CD4-positive, alpha-beta T cell treated with Interleukin-1 beta for 1 hour (primary cell): ENCODE measurements at regions not wholly inside any gene's neighbourhood (a gene's known extent, or its start where the extent isn't known, plus 50 kb on each side); places are given as distances from the start of the nearest gene placed in this dataset.
"Not testable (repeated sequence)": the region's sequence is repeated elsewhere in the genome, so short reads cannot be mapped to it uniquely, and the experiment has no call there.

Experiments used
- DNase-seq, 2 donors: peaks; one replicate each; pipeline ENCODE4 v3.0.0-alpha.2; 2020 to 2022

DNA sequence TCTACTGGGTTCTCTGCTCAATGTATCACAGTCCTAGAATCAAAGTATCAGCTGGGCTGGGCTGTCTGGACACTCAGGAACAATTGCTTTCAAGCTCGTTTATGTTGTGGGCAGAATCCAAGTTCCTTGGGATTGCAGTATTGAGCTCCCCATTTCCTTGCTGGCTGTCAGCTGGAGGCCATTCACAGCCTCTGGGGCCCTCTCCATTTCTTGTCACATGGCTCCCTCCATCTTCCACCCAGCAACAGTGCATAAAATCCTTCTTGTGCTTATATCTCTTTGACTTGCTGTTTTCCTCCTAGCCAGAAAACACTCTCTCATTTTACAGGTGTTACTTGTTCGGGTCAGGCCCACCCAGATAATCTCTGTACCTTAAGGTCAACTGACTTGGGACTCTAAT, 363.5 kb downstream of the IGSF11 start:
- no peak for DNase-seq

GRCh38 chr3:118675305-118675704, 359.3 kb downstream of the IGSF11 start:
- DNase-seq, result no peak

- not testable (repeated sequence) for DNase-seq
These were observed 356.0 kb downstream of the IGSF11 start for GRCh38 chr3:118678663-118679062.

DNA sequence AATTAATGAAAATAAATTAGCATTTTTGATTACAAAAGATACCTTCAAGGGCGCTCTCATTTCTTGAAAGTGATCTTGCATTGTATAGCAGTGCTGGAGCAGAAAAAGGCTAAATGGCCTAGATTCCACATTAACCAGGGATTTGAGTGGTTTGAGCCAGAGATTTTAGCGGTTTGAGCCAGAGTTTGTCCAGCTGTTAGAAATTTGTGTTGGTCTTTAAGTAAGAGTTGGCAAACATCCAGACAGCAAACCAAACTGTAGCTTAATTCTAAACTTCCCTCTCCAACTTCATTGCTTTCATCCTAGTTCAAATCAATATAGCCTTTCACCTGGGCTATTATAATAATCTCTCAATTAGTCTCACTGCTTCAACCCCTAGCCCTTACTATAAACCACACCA, 351.7 kb downstream of the IGSF11 start:
- DNase-seq, result no peak

- DNase-seq, result no peak
These were observed 351.0 kb downstream of the IGSF11 start for GRCh38 chr3:118683636-118684035.

DNA sequence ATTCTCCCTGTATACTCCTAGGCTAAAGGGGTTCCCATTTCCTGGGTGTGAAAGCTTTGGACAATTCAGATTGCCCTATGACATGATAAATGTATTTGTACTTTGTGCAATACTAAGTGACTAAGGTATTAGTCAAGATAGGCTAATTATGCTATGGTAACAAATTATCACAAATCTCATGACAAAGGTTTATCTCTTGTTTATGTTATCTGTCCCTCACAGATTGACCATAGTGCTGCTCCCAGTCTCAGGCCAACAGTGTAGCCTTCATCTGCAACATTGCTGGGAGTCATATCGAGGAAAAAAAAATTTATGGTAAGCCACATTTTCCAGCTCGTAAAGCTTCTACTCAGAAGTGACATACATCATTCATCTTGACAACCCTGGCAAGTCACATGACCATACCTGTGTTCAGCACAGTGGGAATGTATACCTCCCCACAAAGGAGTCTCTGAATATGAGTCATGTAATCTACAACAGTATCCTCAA, 346.2 kb downstream of the IGSF11 start:
- DNase-seq, result no peak

DNA sequence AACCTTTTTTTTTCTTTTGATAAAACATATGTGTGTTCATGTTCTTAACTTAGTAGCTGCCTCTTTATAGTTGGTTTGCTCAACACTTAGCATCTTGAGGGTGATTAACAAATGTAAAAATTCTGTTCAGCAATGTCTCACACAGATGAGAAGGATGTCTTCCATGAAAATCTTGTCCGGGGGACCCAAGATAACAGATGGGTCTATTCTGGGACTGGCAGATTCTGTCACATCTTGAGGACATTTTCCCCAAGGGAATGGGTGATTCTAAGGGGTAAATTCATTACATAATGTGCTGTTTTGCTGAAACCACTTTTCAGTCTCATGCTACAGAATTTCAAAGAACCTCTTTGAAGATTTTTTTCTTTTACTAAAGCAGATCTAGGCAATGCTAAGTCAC, 342.2 kb downstream of the IGSF11 start:
- DNase-seq, result no peak

- no peak for DNase-seq
These were observed 329.0 kb downstream of the IGSF11 start for GRCh38 chr3:118705487-118706219.

GRCh38 chr3:118707991-118708390, 326.7 kb downstream of the IGSF11 start:
- no peak for DNase-seq

- no peak for DNase-seq
These were observed 324.1 kb downstream of the IGSF11 start for GRCh38 chr3:118710532-118710931.

GRCh38 chr3:118713502-118714207, 321.0 kb downstream of the IGSF11 start:
- no peak for DNase-seq

DNA sequence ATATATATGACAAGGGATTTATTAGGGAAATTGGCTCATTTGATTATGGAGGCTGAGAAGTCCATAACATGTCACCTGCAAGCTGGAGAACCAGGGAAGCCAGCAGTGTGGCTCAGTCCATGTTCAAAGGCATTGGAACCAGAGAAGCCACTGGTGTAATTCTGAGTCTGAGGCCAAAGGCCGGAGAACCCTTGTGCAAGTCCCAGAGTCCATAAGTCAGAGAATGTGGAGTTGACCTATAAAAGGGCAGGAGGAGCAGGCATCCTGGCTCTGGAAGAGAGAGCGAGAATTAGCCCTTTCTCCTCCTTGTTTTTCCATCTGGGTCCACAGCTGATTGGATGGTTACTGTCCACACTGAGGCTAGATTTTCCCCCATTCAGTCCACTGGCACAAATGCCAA, 319.8 kb downstream of the IGSF11 start:
- no peak for DNase-seq

GRCh38 chr3:118729546-118729945, 305.1 kb downstream of the IGSF11 start:
- no peak for DNase-seq

DNA sequence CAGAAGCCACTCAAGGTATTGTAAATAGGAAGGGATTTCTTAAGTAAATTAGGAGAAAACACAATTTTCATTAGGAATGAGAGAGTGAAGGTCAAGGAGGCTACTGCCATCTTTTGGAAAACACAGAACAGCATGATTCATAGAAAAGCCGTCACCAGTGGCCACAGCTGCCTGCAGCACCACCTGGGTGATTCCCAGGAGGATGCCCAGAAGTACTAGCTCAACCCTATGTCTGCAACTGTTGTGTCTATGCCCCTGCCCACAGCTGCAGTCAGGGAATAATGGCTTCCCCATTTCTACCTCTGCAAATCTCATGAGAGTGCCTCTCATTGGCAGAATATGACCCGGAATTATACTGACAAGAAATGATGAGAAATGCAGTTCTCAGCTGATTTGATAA, 300.0 kb downstream of the IGSF11 start:
- no peak for DNase-seq

GRCh38 chr3:118736107-118736506, 298.5 kb downstream of the IGSF11 start:
- no peak for DNase-seq

GRCh38 chr3:118740722-118741290, 293.8 kb downstream of the IGSF11 start:
- no peak for DNase-seq

GRCh38 chr3:118742760-118743159, 291.9 kb downstream of the IGSF11 start:
- DNase-seq, result no peak

DNA sequence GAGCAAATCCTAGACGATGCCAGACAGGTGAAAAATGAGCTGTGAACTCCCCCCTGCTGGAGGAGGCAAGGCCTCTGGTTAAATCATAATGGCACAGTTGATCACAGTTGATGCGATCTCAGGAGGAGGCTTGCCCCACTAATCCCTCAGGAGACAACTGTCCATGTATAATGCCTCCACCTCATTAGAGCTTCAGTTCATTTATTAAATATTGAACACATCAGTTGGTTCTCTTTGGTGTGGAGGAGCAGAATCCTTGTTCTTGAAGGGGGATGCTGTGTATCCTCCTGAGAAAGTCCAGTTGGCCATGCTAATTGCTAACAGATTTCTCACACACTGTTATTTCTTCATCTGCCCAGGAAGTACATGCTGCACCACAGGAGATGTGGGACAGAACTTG, 290.5 kb downstream of the IGSF11 start:
- no peak for DNase-seq

GRCh38 chr3:118754406-118755252, 280.0 kb downstream of the IGSF11 start:
- no peak for DNase-seq

DNA sequence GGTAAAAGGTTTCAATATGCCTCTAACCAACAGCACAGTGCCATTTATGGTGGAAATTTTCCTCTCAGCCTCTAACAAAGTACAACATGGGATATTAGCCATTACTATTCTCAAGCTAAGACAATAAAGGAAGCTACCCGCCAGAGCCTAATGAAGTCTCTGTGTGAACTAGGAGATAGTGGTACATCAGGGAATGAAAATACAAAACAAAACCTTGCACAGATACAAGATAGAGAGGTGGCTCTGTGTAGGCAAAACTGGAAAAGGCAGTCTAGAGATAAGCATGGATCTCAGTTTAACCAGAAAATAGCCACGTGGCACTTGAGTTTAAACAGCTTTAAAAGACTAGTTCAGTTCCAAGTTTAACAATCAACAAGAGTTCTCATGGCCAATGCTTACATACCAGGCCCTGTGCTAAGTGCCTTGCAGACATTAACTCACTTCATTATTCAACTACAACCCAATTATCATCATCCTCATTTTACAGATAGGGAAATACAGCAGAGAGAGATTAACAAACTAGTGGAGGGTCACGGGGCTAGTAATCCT, 279.3 kb downstream of the IGSF11 start:
- DNase-seq, result no peak

DNA sequence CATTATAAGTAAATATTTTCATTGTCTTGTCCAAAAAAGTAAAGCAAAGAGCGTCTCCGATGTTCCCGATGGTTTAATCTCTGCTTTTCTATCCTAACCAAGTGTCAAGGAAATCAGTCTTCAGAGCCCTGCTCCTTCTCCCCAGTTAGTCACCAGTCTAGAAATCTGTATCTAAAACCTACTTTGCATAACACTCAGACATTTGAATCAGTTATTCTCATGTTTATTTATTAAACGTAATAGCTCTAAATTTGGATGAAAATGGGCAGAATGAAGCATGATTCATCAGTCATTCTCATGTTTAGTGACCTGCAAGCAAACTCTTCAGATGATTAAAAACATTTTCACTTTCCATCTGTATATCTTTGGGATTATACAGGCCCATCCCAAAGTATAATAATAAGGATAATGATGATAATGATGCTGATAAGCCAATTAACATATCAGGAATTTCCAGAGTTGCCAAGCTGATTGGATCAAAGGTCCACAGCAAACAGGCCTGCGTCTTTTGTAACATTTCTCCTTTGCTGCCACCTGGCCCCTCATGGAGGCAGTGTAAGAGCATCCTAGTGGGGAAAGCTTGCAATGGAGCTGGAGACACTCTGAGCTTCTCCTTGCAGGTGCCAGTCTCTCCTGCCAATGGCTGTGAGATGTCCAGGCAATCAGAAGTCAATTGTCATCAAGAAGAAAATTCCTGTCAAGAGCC, 273.9 kb downstream of the IGSF11 start:
- no peak for DNase-seq

- no peak for DNase-seq
These were observed 273.4 kb downstream of the IGSF11 start for GRCh38 chr3:118761291-118761606.
